GM18951 (cell line): ENCODE measurements at regions not wholly inside any gene's neighbourhood (a gene's known extent, or its start where the extent isn't known, plus 50 kb on each side); places are given as distances from the start of the nearest gene placed in this dataset.
"Not testable (repeated sequence)": the region's sequence is repeated elsewhere in the genome, so short reads cannot be mapped to it uniquely, and the experiment has no call there.

ENCODE experiments used
- POLR2A ChIP-seq: IDR thresholded peaks from 4 replicates; pipeline ENCODE4 v1.6.1; 2011; ENCODE audit warnings: mild to moderate bottlenecking; ENCODE audit not compliant: insufficient read length, insufficient read depth; ENCODE audit errors: extremely low read depth
- in situ Hi-C: fragments of 300-500 bp; cut with MboI; formaldehyde crosslinking; loops from one replicate; pipeline ENCODE4 v1.12.0; 2022; ENCODE audit warnings: low sequenced_read_pairs, mixed read lengths, inconsistent platforms; ENCODE audit not compliant: unreplicated experiment

DNA sequence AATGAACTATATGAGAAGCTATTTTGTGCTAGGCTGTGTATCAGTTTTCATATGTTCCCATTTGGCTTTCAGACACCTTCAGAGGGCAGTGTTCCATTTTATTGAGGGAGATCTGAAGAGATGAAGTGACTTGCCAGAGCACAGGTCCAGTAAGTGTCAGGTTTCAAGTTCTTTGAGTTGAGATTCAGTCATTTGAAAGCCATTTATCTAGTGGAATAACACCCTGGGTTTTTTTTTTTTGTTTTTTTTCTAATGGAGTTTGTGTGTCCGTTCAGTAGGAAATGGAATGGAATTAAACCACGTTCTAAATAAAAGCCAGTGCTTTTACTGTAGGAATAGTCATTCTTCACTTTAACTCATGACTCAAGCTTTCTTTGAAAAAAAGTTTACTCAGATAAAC, 652.9 kb upstream of the USP24 start:
- in situ Hi-C loops: no loop called here
- no peak for TF ChIP-seq POLR2A

DNA sequence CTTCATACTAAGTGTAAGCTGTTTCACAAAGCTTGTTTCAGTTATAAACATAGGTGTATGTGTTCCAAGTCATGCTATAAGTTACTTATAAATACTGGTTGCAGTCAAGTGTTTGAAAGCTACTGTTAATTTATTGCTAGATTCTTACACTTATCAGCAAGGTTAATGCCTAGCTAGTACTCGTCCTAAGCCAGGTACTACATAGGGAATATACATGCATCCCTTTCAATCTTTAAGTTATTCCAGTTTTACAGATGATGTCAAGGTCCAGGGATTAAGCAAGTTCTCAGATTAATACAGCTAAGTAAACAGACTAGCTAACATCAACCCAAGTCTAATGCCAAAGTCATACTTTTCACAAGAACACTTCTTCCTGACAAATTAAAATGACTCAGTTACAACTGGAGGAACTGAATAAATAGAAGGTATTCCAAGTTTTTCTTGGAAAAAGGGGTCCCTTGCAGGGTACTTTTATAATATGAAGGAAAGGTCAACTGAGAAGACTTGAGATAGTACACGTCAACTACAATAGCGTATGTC, 652.2 kb upstream of the USP24 start:
- no peak for TF ChIP-seq POLR2A
- in situ Hi-C loops: no loop called here

DNA sequence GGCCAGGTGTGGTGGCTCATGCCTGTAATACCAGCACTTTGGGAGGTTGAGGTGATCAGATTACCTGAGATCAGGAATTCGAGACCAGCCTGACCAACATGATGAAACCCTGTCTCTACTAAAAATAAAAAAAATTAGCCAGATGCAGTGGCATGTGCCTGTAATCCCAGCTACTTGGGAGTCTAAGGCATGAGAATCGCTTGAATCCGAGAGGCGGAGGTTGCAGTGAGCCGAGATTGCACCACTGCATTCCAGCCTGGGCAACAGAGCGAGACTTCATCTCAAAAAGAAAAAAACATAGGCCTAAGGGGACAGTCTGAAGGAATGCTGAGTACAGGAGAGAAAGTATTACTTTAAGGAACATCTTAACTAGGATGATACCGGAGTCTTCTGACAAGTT, 650.6 kb upstream of the USP24 start:
- in situ Hi-C loops: not testable (repeated sequence)

DNA sequence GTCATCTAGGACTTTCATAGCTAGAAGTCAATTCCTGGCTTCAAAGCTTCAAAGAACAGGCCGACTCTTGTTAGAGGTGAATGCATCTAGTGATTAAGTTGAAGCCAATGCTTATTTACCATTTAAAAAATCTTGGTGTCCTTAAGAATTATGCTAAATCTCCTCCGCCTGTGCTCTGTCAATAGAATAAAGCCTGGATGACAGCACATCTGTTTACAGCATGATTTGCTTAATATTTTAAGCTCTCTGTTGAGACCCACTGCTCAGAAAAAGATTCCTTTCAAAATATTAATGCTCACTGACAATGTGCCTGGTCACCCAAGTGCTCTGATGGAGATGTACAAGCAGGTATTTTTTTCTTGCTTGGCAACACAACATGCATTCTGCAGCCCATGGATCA, 649.1 kb upstream of the USP24 start:
- TF ChIP-seq POLR2A: no peak
- in situ Hi-C loops: no loop called here

DNA sequence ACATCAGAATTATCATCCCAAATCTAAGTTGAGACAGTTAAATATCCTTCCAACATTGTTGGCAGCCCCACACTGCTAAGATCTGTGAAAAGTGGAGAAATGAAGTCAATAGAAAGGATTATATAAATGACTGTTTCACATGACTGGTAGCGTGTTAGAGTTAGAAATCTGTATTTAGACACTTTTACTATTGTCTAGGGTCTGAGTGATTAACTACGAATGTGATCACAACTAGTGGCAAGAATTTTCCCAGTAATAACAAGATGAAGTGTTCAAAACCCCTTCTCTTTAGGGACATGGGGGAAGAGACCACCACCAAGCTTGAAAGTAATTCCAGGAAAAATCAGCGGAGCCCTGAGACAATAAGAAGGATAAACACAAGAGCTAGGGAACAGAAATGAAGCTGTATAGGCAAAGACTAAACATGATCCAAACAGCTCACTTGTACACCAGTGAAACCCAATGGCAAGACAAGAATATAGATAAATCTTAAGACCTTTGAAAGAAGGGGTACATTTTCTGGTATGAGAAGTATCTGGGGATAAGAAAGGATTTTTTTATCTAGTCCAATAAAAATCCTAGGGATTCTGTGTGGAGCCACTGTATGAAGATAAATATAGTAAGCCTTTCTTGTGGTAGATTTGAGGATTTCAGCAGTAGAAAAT, 646.6 kb upstream of the USP24 start:
- in situ Hi-C loops: no loop called here
- TF ChIP-seq POLR2A: no peak

DNA sequence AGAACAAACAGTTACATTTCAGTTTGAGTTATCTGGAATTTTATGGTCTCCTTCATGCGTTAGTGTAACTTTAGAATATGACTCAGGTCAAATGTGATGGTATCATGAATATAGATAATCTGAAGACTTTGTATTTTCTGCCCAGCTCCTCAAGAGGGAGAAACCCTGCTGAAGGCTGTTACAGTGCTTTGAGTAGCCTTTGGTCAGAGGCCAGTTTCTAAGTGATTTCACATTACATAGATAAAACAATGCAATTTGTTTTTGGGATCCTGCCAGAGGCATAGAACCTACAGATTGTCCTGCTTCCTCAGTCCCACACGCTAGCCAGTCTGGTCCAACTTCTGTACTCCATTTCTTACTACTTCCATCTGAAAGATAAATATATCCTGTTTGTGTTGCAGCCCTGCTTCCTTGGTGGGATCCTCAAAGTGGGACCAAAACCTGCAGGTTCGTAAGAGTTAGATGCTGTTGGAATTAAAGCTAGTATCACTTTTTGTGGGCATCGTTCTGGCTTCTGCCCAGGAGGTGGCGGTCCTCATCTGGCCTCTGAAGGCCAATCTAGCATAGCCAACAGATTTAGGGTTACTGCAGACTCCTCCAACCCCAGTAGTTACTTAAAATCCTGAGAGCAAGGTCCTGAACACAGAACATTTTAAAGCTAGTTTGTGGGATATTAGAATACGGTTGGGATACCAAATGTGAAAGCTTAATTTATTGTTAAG, 645.8 kb upstream of the USP24 start:
- TF ChIP-seq POLR2A: no peak
- in situ Hi-C loops: no loop called here

DNA sequence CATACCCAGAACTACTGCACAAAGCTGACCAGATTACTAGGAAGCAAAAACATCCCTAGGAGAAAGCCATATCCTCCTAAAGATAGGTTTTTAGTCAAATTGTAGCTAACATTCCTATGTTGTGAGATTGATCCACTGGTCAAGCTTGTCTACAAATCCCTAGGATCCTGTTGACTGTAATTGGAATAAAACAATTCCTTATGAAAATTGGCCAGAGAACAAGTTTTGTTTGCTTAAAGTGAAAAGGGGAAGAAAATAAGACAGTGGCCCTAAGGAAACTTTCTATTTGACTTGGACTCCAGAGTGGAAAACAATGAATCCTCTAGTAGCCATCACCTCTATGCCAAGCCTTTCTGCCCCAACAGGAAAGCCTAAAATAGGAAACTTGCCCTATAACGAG, 645.2 kb upstream of the USP24 start:
- in situ Hi-C loops: no loop called here

DNA sequence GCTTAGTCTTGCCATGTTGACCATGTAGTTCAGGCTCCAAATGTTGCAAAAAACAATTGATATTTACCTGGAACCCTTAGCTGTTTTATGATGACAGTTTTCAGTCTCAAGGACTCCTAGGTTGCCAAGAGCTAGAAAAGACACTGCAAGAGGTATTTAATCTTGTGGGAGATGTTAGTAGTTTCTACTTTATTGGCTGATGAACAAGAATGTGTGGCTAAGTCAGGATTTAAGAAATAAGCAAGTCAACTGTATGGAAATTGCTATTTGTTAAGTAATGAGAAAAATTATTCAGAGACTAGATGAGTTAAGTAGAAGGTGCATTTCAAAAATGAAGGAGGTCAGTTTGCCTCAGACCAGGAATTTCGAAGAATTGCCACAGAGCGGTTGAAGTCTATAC, 639.7 kb upstream of the USP24 start:
- in situ Hi-C loops: no loop called here

More for the DNA sequence above, 645.2 kb upstream of the USP24 start:
- TF ChIP-seq POLR2A: no peak

DNA sequence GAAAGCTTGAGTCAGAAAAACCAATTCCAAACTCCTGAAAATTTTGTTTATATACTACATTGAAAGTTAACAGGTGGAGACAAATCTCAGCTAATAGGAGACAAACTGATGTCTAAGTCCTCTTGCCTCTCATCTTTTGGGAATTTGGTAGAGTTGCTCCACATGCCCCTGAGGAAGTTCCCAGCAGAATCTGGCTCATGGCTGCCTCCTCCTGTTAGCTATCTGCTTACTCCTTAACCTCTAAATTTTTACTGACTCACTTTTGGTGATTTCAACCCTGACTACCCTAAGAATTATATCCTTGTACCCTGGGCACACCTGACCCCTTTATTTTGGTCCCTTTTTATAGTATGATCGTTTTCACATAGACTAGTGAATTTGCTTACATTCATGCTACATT, 633.7 kb upstream of the USP24 start:
- in situ Hi-C loops: no loop called here
- no peak for TF ChIP-seq POLR2A

More for the DNA sequence above, 639.7 kb upstream of the USP24 start:
- no peak for TF ChIP-seq POLR2A

DNA sequence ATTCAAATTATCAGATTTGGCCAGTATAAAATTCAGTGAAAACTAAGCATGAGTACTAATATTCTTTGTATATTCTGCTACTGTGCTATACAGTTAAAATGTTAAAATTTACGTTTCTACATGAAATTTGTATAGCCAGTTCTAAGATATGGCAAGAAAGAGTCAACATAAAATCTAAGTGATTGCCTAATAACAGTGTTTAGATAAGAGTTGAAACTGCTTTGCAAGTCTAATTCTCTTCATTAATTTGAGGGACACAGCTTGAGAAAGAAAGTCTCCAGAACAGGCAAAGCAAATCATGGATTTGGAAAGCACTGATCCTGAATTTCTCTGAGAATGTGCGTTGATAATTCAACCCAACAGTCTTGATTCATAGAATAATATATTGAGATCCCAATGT, 630.9 kb upstream of the USP24 start:
- TF ChIP-seq POLR2A: no peak
- in situ Hi-C loops: no loop called here

DNA sequence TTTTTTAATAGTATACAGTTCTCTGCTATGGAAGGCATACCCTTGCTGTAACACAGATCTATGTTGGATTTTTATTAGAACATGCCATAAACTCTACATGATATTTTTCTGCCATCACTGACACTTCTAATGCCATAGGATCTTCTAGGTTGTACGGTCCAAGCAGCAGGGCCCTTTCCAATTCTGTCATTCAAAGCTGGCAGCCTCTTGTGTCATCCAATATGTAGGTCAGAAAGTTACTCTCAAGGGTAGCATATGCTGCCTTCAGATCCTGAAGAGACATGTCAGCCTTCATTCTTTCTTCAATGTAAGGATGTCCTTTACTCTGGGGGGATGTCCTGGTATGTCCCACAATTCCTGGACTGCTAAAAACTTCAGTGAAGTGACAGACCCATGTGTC, 629.2 kb upstream of the USP24 start:
- TF ChIP-seq POLR2A: no peak
- in situ Hi-C loops: no loop called here

DNA sequence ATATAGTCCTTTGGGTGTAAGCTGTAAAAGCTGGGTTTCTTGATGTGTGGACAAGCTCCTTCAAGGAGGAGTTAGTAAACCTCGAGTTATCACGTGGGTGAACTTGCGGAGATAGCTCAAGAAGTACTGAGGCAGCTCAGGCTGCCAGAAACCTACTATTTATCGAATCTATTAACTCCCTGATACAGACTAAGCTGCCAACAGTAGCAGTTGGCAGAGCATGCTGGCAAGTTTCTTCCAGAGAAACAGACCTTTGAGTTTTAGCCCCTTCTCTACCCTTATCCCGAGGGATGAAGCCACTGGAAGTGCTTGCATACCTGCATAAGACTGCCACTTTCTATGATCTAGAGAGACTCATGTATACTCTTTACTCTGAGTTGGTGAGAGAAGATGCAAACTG, 624.5 kb upstream of the USP24 start:
- no peak for TF ChIP-seq POLR2A
- in situ Hi-C loops: no loop called here

DNA sequence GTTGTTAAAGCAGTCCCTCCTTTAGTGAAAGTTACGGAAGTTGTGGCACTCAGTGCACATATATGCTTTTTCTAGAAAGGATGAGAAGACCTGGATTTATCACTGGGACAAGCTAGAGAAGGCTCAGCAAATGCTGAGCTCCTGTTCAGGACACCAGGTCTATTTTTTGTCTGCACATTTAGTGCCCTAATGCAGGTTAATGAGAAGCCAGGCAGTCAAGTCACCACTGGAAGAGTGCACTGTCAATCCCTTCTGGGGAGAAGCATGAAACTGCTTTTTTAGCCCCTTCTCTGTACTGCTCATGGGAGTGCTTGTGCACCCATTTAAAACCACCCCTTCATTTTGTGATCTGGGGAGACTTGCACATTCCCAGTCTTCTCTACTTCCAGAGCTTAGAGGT, 624.1 kb upstream of the USP24 start:
- no peak for TF ChIP-seq POLR2A
- in situ Hi-C loops: no loop called here

DNA sequence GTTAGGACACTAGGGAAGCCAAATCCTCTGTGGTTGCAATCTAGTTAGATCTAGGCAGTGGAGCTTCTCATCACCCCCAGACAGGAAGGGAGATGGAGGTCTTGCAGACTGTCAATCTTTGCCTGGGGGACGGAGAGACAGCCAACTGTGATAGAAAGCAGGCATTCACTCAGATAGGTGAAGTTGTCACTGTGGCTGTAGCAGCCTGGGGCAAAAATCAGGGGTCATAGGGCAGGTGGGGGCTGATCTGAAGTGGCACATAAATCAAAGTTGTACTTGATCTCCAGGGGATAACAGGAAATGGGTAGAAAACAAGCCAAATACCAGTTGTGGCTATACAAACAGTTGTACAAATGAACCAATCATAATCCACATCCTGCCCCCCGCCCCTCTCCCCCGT, 620.9 kb upstream of the USP24 start:
- TF ChIP-seq POLR2A: no peak
- in situ Hi-C loops: no loop called here
